Keratinocyte (primary cell): ENCODE measurements at regions not wholly inside any gene's neighbourhood (a gene's known extent, or its start where the extent isn't known, plus 50 kb on each side); places are given as distances from the start of the nearest gene placed in this dataset.

Experiments
- CTCF ChIP-seq, 3 experiments: IDR thresholded peaks in 1 of 3; conservative IDR thresholded peaks in 1 of 3; optimal IDR thresholded peaks in 1 of 3; 2 replicates in 2 of 3; 3 replicates in 1 of 3; pipeline versions ENCODE3 to v1.5.1; 2011; ENCODE audit warnings: low read length in 3 of 3, mild to moderate bottlenecking in 3 of 3, moderate library complexity in 2 of 3, control low read depth in 1 of 3, inconsistent platforms in 1 of 3; ENCODE audit not compliant: insufficient read depth in 2 of 3; ENCODE audit errors: extremely low read depth in 1 of 3
- EZH2 ChIP-seq: IDR thresholded peaks from one replicate; pipeline ENCODE4 v1.6.1; 2012; ENCODE audit warnings: inconsistent platforms, mild to moderate bottlenecking, low read length, moderate library complexity

GRCh38 chr2:65819963-65820362, 387.6 kb upstream of the SPRED2 start:
- TF ChIP-seq CTCF (optimal IDR thresholded peaks at IDR 0.05 in 1 of 3, IDR thresholded peaks at IDR 0.05 in 1 of 3, conservative IDR thresholded peaks at IDR 0.05 in 1 of 3; ENCODE audit: extremely low read depth in 1 of 3, insufficient read depth in 2 of 3, low read length in 3 of 3) (no peak), EZH2 (no peak)
